Left lung (tissue), 4 donors: ENCODE measurements at regions not wholly inside any gene's neighbourhood (a gene's known extent, or its start where the extent isn't known, plus 50 kb on each side); places are given as distances from the start of the nearest gene placed in this dataset.
A peak's percentile ranks its signal among the peaks of the same experiment; 100 is the strongest.

Source experiments
- ATAC-seq: fragments of 200-7000 bp; cut with Tn5 transposase; one replicate; pipeline ENCODE4 v1.9.1; 2020; ENCODE audit warnings: moderate library complexity
- DNase-seq, 4 donors: peaks; one replicate each; pipeline ENCODE4 v3.0.0-alpha.2; 2013 to 2020
- H3K27ac ChIP-seq, 2 donors: fragments of 200-600 bp; sonication (generic) in 1 of 2; one replicate each; pipeline versions ENCODE4 v1.5.0 to v1.8.0; 2020 to 2021
- H3K27me3 ChIP-seq, 2 donors: fragments of 200-600 bp; sonication (generic) in 1 of 2; one replicate each; pipeline versions ENCODE4 v1.5.0 to v1.8.0; 2020 to 2021
- H3K36me3 ChIP-seq, 2 donors: fragments of 200-600 bp; sonication (generic) in 1 of 2; one replicate each; pipeline versions ENCODE4 v1.5.0 to v1.8.0; 2020 to 2021
- H3K4me1 ChIP-seq, 2 donors: fragments of 200-600 bp; one replicate each; pipeline ENCODE4 v1.8.0; 2021
- H3K4me3 ChIP-seq, 2 donors: fragments of 200-600 bp; sonication (generic) in 1 of 2; one replicate each; pipeline versions ENCODE4 v1.5.0 to v1.8.0; 2020 to 2021; ENCODE audit warnings: mild to moderate bottlenecking in 1 of 2
- H3K9me3 ChIP-seq, 2 donors: fragments of 200-600 bp; sonication (generic) in 1 of 2; one replicate each; pipeline versions ENCODE4 v1.5.0 to v1.8.0; 2020 to 2021
- intact Hi-C, 2 donors: fragments of 100-400 bp; cut with DNase I; formaldehyde crosslinking; loops; one replicate each; pipeline versions ENCODE4 v1.11.2 to v1.14.2; 2022
- TF ChIP-seq, protein P1 (sequence below), 2 donors: fragments of 200-600 bp; sonication (generic) in 1 of 2; IDR thresholded peaks; one replicate each; pipeline versions ENCODE4 v1.5.0 to v1.8.0; 2021; ENCODE audit warnings: antibody characterized with exemption in 2 of 2
- donor health status: DM: no; HTN: yes; CAD: no.
- donor health status: DM: no; HTN: no; CAD: no.

- H3K27ac ChIP-seq = no peak overlapping the region
- no peaks in the 10 kb centered on the region for H3K4me1 ChIP-seq
- H3K9me3 ChIP-seq = no peaks in the 10 kb centered on the region
- ATAC-seq (no peak), DNase-seq (no peak)
- no peaks in the 10 kb centered on the region for H3K36me3 ChIP-seq
- intact Hi-C loops = no loop called here
- no peak overlapping the region for H3K4me3 ChIP-seq
- H3K27me3 ChIP-seq = no peaks in the 10 kb centered on the region
- TF ChIP-seq, protein P1, sequence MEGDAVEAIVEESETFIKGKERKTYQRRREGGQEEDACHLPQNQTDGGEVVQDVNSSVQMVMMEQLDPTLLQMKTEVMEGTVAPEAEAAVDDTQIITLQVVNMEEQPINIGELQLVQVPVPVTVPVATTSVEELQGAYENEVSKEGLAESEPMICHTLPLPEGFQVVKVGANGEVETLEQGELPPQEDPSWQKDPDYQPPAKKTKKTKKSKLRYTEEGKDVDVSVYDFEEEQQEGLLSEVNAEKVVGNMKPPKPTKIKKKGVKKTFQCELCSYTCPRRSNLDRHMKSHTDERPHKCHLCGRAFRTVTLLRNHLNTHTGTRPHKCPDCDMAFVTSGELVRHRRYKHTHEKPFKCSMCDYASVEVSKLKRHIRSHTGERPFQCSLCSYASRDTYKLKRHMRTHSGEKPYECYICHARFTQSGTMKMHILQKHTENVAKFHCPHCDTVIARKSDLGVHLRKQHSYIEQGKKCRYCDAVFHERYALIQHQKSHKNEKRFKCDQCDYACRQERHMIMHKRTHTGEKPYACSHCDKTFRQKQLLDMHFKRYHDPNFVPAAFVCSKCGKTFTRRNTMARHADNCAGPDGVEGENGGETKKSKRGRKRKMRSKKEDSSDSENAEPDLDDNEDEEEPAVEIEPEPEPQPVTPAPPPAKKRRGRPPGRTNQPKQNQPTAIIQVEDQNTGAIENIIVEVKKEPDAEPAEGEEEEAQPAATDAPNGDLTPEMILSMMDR (IDR thresholded peaks at IDR 0.05) = no peak
These were observed 96.0 kb downstream of the OLFM4 start for GRCh38 chr13:53124623-53125022.

GRCh38 chr13:53126841-53127245 is 98.2 kb downstream of the OLFM4 start:
- Histone ChIP-seq H3K36me3 (no peaks in the 10 kb centered on the region), H3K27ac (no peak overlapping the region), H3K27me3 (peaks cover 0 to 2% of the 10 kb centered on the region in 2 donors), H3K4me3 (no peak overlapping the region), H3K4me1 (no peaks in the 10 kb centered on the region), H3K9me3 (no peaks in the 10 kb centered on the region)
- TF ChIP-seq, protein P1 (IDR thresholded peaks at IDR 0.05) = no peak
- ATAC-seq (peak; percentile 61), DNase-seq (peak in 3 of 4 donors; percentile 34 to 75 (median 59))
- intact Hi-C loops = no loop called here

DNA sequence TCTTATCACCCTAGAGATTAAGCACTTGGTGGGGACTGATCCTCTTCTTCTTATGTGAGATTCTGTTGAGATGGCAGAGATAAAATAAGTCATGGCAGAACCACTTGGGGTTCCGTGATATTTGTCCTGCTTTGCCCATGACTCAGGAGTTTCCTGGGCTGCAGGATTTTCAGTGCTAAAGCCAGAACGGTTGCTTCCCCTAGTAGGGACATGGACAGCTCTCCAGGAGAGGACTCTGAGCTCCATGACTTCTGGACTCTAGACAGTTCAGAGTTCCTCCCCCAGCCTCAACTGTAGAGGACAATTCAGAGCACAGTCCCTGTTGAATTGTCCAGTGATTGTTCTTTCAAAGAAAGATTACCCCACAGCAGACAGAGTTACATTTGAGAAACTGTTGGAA is 98.8 kb downstream of the OLFM4 start:
- H3K4me1 ChIP-seq = no peaks in the 10 kb centered on the region
- TF ChIP-seq, protein P1 (IDR thresholded peaks at IDR 0.05) = no peak
- intact Hi-C loops = no loop called here
- H3K27me3 ChIP-seq = peaks cover 0 to 7% of the 10 kb centered on the region in 2 donors
- no peaks in the 10 kb centered on the region for H3K36me3 ChIP-seq
- no peak overlapping the region for H3K27ac ChIP-seq
- ATAC-seq (no peak), DNase-seq (no peak)
- H3K9me3 ChIP-seq = no peaks in the 10 kb centered on the region
- no peak overlapping the region for H3K4me3 ChIP-seq

- Histone ChIP-seq H3K4me3 (no peak overlapping the region), H3K9me3 (no peaks in the 10 kb centered on the region), H3K4me1 (no peaks in the 10 kb centered on the region), H3K27ac (no peak overlapping the region), H3K27me3 (peaks cover 0 to 7% of the 10 kb centered on the region in 2 donors), H3K36me3 (no peaks in the 10 kb centered on the region)
- TF ChIP-seq, protein P1 (IDR thresholded peaks at IDR 0.05) = no peak
- ATAC-seq (no peak), DNase-seq (no peak)
- intact Hi-C loops = no loop called here
These were observed 101.3 kb downstream of the OLFM4 start for GRCh38 chr13:53129864-53130393.

- Histone ChIP-seq H3K27ac (no peak overlapping the region), H3K27me3 (peaks cover 0 to 7% of the 10 kb centered on the region in 2 donors), H3K4me1 (no peaks in the 10 kb centered on the region), H3K36me3 (no peaks in the 10 kb centered on the region), H3K9me3 (no peaks in the 10 kb centered on the region), H3K4me3 (no peak overlapping the region)
- DNase-seq (no peak), ATAC-seq (no peak)
- TF ChIP-seq, protein P1 (IDR thresholded peaks at IDR 0.05) = no peak
- intact Hi-C loops = no loop called here
These were observed 102.7 kb downstream of the OLFM4 start for GRCh38 chr13:53131361-53131760.
